ENCODE measurements at regions not wholly inside any gene's neighbourhood (a gene's known extent, or its start where the extent isn't known, plus 50 kb on each side); places are given as distances from the start of the nearest gene placed in this dataset.

- TF ChIP-seq ZNF609 (CRISPR knock-in tag; IDR thresholded peaks at IDR 0.05; ENCODE audit: borderline replicate concordance): no peak
- no peak for TF ChIP-seq ZNF234 (CRISPR knock-in tag; conservative IDR thresholded peaks at IDR 0.05)
- no peak for TF ChIP-seq CTCF (CRISPR knock-in tag; IDR thresholded peaks at IDR 0.05)
- no peak for TF ChIP-seq THAP11 (CRISPR knock-in tag; IDR thresholded peaks at IDR 0.05)
- TF ChIP-seq POLR2A (IDR thresholded peaks at IDR 0.05; ENCODE audit: insufficient read depth in 1 of 2, low read depth in 2 of 2, low read length in 2 of 2): no peak
- TF ChIP-seq SIN3A (IDR thresholded peaks at IDR 0.05; ENCODE audit: borderline replicate concordance, low read depth, low read length): no peak
- TF ChIP-seq SMC3 (IDR thresholded peaks at IDR 0.05; ENCODE audit: low read length): no peak
- TF ChIP-seq POLR2AphosphoS5 (IDR thresholded peaks at IDR 0.05; ENCODE audit: low read depth, low read length): no peak
- no peak for TF ChIP-seq GFI1 (CRISPR knock-in tag; IDR thresholded peaks at IDR 0.05; ENCODE audit: borderline replicate concordance)
- TF ChIP-seq, protein P1, sequence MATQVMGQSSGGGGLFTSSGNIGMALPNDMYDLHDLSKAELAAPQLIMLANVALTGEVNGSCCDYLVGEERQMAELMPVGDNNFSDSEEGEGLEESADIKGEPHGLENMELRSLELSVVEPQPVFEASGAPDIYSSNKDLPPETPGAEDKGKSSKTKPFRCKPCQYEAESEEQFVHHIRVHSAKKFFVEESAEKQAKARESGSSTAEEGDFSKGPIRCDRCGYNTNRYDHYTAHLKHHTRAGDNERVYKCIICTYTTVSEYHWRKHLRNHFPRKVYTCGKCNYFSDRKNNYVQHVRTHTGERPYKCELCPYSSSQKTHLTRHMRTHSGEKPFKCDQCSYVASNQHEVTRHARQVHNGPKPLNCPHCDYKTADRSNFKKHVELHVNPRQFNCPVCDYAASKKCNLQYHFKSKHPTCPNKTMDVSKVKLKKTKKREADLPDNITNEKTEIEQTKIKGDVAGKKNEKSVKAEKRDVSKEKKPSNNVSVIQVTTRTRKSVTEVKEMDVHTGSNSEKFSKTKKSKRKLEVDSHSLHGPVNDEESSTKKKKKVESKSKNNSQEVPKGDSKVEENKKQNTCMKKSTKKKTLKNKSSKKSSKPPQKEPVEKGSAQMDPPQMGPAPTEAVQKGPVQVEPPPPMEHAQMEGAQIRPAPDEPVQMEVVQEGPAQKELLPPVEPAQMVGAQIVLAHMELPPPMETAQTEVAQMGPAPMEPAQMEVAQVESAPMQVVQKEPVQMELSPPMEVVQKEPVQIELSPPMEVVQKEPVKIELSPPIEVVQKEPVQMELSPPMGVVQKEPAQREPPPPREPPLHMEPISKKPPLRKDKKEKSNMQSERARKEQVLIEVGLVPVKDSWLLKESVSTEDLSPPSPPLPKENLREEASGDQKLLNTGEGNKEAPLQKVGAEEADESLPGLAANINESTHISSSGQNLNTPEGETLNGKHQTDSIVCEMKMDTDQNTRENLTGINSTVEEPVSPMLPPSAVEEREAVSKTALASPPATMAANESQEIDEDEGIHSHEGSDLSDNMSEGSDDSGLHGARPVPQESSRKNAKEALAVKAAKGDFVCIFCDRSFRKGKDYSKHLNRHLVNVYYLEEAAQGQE (IDR thresholded peaks at IDR 0.05; ENCODE audit: borderline replicate concordance in 1 of 2, low read depth in 1 of 2, low read length in 2 of 2): no peak
- no peak for TF ChIP-seq MAFG (CRISPR knock-in tag; IDR thresholded peaks at IDR 0.05)
- TF ChIP-seq, protein P2, sequence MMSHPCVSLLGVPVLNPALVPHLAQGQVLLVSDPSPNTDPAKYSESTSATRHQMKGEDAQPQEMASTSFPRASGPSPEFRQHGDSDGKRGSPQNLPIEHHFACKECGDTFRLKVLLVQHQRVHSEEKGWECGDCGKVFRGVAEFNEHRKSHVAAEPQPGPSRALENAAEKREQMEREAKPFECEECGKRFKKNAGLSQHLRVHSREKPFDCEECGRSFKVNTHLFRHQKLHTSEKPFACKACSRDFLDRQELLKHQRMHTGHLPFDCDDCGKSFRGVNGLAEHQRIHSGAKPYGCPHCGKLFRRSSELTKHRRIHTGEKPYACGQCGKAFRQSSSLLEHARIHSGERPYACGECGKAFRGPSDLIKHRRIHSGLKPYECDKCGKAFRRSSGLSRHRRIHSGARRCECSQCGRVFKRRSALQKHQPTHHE (CRISPR knock-in tag; IDR thresholded peaks at IDR 0.05; ENCODE audit: borderline replicate concordance): no peak
- TF ChIP-seq EP300 (IDR thresholded peaks at IDR 0.05; ENCODE audit: low read depth in 2 of 2, low read length in 2 of 2): no peak
- TF ChIP-seq EP300 (CRISPR knock-in tag; IDR thresholded peaks at IDR 0.05; ENCODE audit: borderline replicate concordance): no peak
Measured at GRCh38 chr2:220263300-220263699, 635.9 kb downstream of the SLC4A3 start.
